Neuronal stem cell (in vitro differentiated cells): ENCODE measurements at regions not wholly inside any gene's neighbourhood (a gene's known extent, or its start where the extent isn't known, plus 50 kb on each side); places are given as distances from the start of the nearest gene placed in this dataset.
A peak's percentile ranks its signal among the peaks of the same experiment; 100 is the strongest.

Experiments
- DNase-seq: peaks from one replicate; pipeline ENCODE4 v3.0.0-alpha.2; 2013; ENCODE audit warnings: low spot score
- H2AFZ ChIP-seq: one replicate; pipeline ENCODE4 v1.6.1; 2013; ENCODE audit warnings: mild to moderate bottlenecking, low read length, inconsistent platforms
- H2AK5ac ChIP-seq: 2 replicates; pipeline ENCODE4 v1.6.1; 2013; ENCODE audit warnings: low read depth, mild to moderate bottlenecking, inconsistent platforms, low read length, moderate library complexity, mixed read lengths
- H2BK120ac ChIP-seq: 2 replicates; pipeline ENCODE4 v1.6.1; 2013; ENCODE audit warnings: low read depth, mild to moderate bottlenecking, inconsistent platforms, low read length, moderate library complexity, mixed read lengths
- H2BK12ac ChIP-seq: one replicate; pipeline ENCODE4 v1.6.1; 2013; ENCODE audit warnings: low read length, inconsistent platforms
- H2BK15ac ChIP-seq: 2 replicates; pipeline ENCODE4 v1.6.1; 2013; ENCODE audit warnings: mild to moderate bottlenecking, low read length, inconsistent platforms, mixed read lengths
- H2BK5ac ChIP-seq: one replicate; pipeline ENCODE4 v1.6.1; 2013; ENCODE audit warnings: inconsistent platforms, mild to moderate bottlenecking, low read length, moderate library complexity
- H3K14ac ChIP-seq: one replicate; pipeline ENCODE4 v1.6.1; 2013; ENCODE audit warnings: low read length, inconsistent platforms
- H3K18ac ChIP-seq: 2 replicates; pipeline ENCODE4 v1.6.1; 2013; ENCODE audit warnings: low read length, inconsistent platforms
- H3K23ac ChIP-seq: 2 replicates; pipeline ENCODE4 v1.6.1; 2013; ENCODE audit warnings: low read depth, mild to moderate bottlenecking, mixed read lengths, low read length, inconsistent platforms; ENCODE audit not compliant: poor library complexity
- H3K27ac ChIP-seq: replicated peaks from 3 replicates; pipeline ENCODE4 v1.5.1; 2013; ENCODE audit warnings: low read length, inconsistent platforms
- H3K27me3 ChIP-seq, 3 experiments: 2 replicates each; pipeline ENCODE4 v1.6.1; 2013; ENCODE audit warnings: low read length in 3 of 3, mild to moderate bottlenecking in 2 of 3, inconsistent platforms in 1 of 3, low read depth in 1 of 3, mixed read lengths in 1 of 3, moderate library complexity in 1 of 3; ENCODE audit not compliant: control insufficient read depth in 3 of 3, insufficient read depth in 3 of 3
- H3K36me3 ChIP-seq, 2 donors: replicated peaks in 1 of 2; 2 replicates each; pipeline ENCODE4 v1.6.1; 2013; ENCODE audit warnings: low read length in 2 of 2; ENCODE audit not compliant: control insufficient read depth in 2 of 2, insufficient read depth in 2 of 2
- H3K4ac ChIP-seq: 2 replicates; pipeline ENCODE4 v1.6.1; 2013; ENCODE audit warnings: inconsistent platforms, mild to moderate bottlenecking, low read length, moderate library complexity
- H3K4me1 ChIP-seq, 2 donors: 1 replicate in 1 of 2; 2 replicates in 1 of 2; pipeline ENCODE4 v1.6.1; 2013; ENCODE audit warnings: low read length in 2 of 2, low read depth in 1 of 2; ENCODE audit not compliant: control insufficient read depth in 2 of 2, insufficient read depth in 1 of 2
- H3K4me2 ChIP-seq: one replicate; pipeline ENCODE4 v1.6.1; 2013; ENCODE audit warnings: mild to moderate bottlenecking, low read length, inconsistent platforms; ENCODE audit not compliant: insufficient read depth, poor library complexity, severe bottlenecking
- H3K4me3 ChIP-seq, 2 donors: 2 replicates each; pipeline ENCODE4 v1.5.1; 2013; ENCODE audit warnings: low read length in 2 of 2, mild to moderate bottlenecking in 2 of 2, inconsistent platforms in 1 of 2, moderate library complexity in 1 of 2
- H3K79me1 ChIP-seq: one replicate; pipeline ENCODE4 v1.6.1; 2013; ENCODE audit warnings: low read depth, mild to moderate bottlenecking, inconsistent platforms, low read length, moderate library complexity
- H3K9ac ChIP-seq: one replicate; pipeline ENCODE4 v1.6.1; 2013; ENCODE audit warnings: mild to moderate bottlenecking, low read depth, low read length, inconsistent platforms; ENCODE audit not compliant: poor library complexity
- H3K9me3 ChIP-seq, 2 donors: replicated peaks in 1 of 2; 2 replicates each; pipeline versions ENCODE3 to v1.6.1; 2013; ENCODE audit warnings: low read length in 2 of 2, mild to moderate bottlenecking in 2 of 2, inconsistent platforms in 1 of 2, low read depth in 1 of 2, mixed read lengths in 1 of 2, moderate library complexity in 1 of 2; ENCODE audit not compliant: control insufficient read depth in 2 of 2, insufficient read depth in 1 of 2
- H4K8ac ChIP-seq: one replicate; pipeline ENCODE4 v1.6.1; 2013; ENCODE audit warnings: low read depth, mild to moderate bottlenecking, inconsistent platforms, low read length, moderate library complexity
- H4K91ac ChIP-seq: one replicate; pipeline ENCODE4 v1.6.1; 2013; ENCODE audit warnings: low read length, low read depth, mild to moderate bottlenecking, inconsistent platforms; ENCODE audit not compliant: poor library complexity
- WGBS, 2 donors: extraction: QIAGEN DNeasy Blood & Tissue Kit; methylation state at CpG; one replicate each; pipeline ENCODE4 v1.1.7; 2013; ENCODE audit warnings: missing lambda C conversion rate in 2 of 2, mixed read lengths in 1 of 2; ENCODE audit not compliant: insufficient read length in 2 of 2, insufficient replicate concordance in 1 of 2; ENCODE audit errors: extremely low coverage in 2 of 2; 5-methylcytosine and 5-hydroxymethylcytosine counted together

DNA sequence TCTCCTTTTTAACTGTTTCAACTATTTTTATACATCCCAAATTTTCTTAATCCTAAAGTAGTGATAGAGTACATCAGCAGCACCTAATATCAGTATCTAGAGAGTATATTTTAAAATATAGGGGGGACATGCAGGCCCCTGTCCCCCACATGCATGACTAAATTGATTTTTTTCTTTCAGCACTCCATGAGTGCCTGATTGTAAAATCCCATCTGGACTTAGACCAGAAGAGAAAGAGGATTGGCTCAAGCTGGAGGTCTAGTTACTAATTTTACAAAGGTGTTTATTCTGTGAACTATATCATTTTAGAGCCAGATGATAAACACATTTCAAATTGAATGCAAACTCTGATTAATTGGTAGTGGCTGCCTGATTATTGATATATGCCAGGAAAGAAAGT lies 1533.9 kb upstream of the PABPC4L start:
- Histone ChIP-seq H2BK120ac (no peak overlapping the region), H3K36me3 (no peaks in the 10 kb centered on the region), H3K23ac (no peak overlapping the region), H3K27ac (no peak overlapping the region), H3K4me1 (no peaks in the 10 kb centered on the region), H2AK5ac (no peak overlapping the region), H2BK15ac (no peak overlapping the region), H3K4me3 (no peak overlapping the region), H3K4me2 (no peak overlapping the region), H2BK12ac (no peak overlapping the region), H3K79me1 (no peaks in the 10 kb centered on the region), H4K8ac (no peak overlapping the region), H2BK5ac (no peak overlapping the region), H4K91ac (no peak overlapping the region), H3K9ac (no peak overlapping the region), H3K14ac (no peak overlapping the region), H3K27me3 (no peaks in the 10 kb centered on the region), H2AFZ (no peak overlapping the region), H3K4ac (no peak overlapping the region), H3K9me3 (no peaks in the 10 kb centered on the region), H3K18ac (no peak overlapping the region)
- DNase-seq: no peak

DNA sequence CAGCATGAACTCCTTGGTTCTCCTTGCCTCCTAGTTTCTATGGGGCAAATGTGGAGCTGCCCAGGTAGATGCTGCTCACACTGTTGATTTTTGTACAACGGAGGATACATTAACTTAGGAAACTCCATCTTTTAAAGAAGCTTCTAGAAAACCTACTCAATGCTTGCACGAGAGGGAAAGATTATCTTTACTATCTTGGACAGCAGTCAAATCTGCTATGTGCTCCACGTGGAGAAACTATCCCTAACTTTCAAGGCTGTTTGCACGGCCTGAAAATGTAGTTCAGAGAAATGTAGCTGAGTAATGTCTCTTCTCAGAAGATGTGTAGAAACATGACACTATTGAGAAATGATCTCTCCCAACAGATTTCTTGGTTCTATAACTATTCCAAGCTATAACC lies 1530.9 kb upstream of the PABPC4L start:
- Histone ChIP-seq H3K4me3 (no peak overlapping the region), H3K18ac (no peak overlapping the region), H3K4me2 (no peak overlapping the region), H4K8ac (no peak overlapping the region), H3K4ac (no peak overlapping the region), H2BK15ac (no peak overlapping the region), H3K79me1 (no peaks in the 10 kb centered on the region), H3K4me1 (no peaks in the 10 kb centered on the region), H2BK120ac (no peak overlapping the region), H3K9me3 (no peaks in the 10 kb centered on the region), H3K14ac (no peak overlapping the region), H2AFZ (no peak overlapping the region), H4K91ac (no peak overlapping the region), H2BK12ac (no peak overlapping the region), H3K9ac (no peak overlapping the region), H3K27ac (no peak overlapping the region), H2BK5ac (no peak overlapping the region), H3K27me3 (no peaks in the 10 kb centered on the region), H2AK5ac (no peak overlapping the region), H3K23ac (no peak overlapping the region), H3K36me3 (no peaks in the 10 kb centered on the region)
- no CpG with 5 or more reads among the region's 4 CpGs for WGBS, 2 donors
- DNase-seq: no peak

DNA sequence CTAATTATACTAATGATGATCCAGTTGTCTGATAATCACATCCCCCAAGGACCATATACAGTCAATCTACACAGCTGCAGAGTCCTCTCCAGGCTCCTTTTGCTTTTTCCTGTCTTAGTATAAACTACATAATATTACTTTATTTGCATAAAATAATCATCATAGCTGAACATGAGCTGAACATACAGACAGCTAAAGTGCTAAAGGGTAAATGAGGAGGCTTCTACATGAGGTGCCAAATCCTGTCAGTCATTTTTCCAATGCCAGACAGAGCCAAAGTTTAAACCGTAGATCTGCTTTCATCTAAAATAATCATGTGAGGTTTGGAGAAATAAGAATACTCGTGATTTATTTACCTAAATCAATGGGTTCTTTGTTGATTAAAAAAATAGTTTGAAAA lies 1530.1 kb upstream of the PABPC4L start:
- Histone ChIP-seq H2AFZ (no peak overlapping the region), H3K36me3 (no peaks in the 10 kb centered on the region), H2BK12ac (no peak overlapping the region), H3K4me3 (no peak overlapping the region), H3K9ac (no peak overlapping the region), H4K91ac (no peak overlapping the region), H3K4me2 (no peak overlapping the region), H3K27me3 (no peaks in the 10 kb centered on the region), H4K8ac (no peak overlapping the region), H2BK15ac (no peak overlapping the region), H2AK5ac (no peak overlapping the region), H3K4me1 (no peaks in the 10 kb centered on the region), H3K14ac (no peak overlapping the region), H2BK120ac (no peak overlapping the region), H3K79me1 (no peaks in the 10 kb centered on the region), H3K18ac (no peak overlapping the region), H3K9me3 (no peaks in the 10 kb centered on the region), H3K27ac (no peak overlapping the region), H3K4ac (no peak overlapping the region), H2BK5ac (no peak overlapping the region), H3K23ac (no peak overlapping the region)
- DNase-seq: no peak
- WGBS, 2 donors: no CpG with 5 or more reads among the region's 2 CpGs

DNA sequence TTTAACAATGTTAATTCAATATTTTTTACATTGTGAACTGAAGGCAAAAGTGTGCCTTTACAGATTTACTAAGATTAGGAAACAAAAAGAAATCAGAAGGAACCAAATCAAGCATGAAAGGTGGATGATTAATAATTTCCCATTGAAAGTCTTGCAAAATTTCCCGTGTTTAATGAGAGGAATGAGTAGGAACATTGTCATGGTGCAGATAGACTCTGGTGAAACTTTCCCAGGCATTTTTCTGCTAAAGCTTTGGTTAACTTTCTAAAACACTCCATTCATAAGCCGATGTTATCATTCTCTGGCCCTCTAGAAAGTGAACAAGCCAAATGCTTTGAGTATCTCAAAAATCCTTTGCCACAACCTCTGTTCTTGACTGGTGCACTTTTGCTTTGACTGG lies 1522.8 kb upstream of the PABPC4L start:
- H3K4me2 ChIP-seq: no peak overlapping the region
- no peaks in the 10 kb centered on the region for H3K9me3 ChIP-seq
- no peaks in the 10 kb centered on the region for H3K79me1 ChIP-seq
- H3K18ac ChIP-seq: no peak overlapping the region
- peak overlapping the region; percentile 17 for H2AFZ ChIP-seq
- H3K27ac ChIP-seq: no peak overlapping the region
- no peak overlapping the region for H3K4ac ChIP-seq
- no peak overlapping the region for H4K91ac ChIP-seq
- no peak overlapping the region for H2AK5ac ChIP-seq
- no peak overlapping the region for H4K8ac ChIP-seq
- WGBS, 2 donors: no CpG with 5 or more reads among the region's 2 CpGs
- DNase-seq: no peak
- no peak overlapping the region for H2BK120ac ChIP-seq
- H3K23ac ChIP-seq: no peak overlapping the region
- H2BK15ac ChIP-seq: no peak overlapping the region
- no peak overlapping the region for H2BK5ac ChIP-seq
- no peak overlapping the region for H3K14ac ChIP-seq
- no peaks in the 10 kb centered on the region for H3K27me3 ChIP-seq
- no peak overlapping the region for H3K4me3 ChIP-seq
- no peak overlapping the region for H3K9ac ChIP-seq
- no peak overlapping the region for H2BK12ac ChIP-seq
- H3K4me1 ChIP-seq: no peaks in the 10 kb centered on the region
- H3K36me3 ChIP-seq: no peaks in the 10 kb centered on the region
